Coronary artery (tissue), 2 donors: ENCODE measurements at regions not wholly inside any gene's neighbourhood (a gene's known extent, or its start where the extent isn't known, plus 50 kb on each side); places are given as distances from the start of the nearest gene placed in this dataset.
"Not testable (repeated sequence)": the region's sequence is repeated elsewhere in the genome, so short reads cannot be mapped to it uniquely, and the experiment has no call there.

Source experiments
- DNase-seq: peaks from one replicate; pipeline ENCODE4 v3.0.0-alpha.2; 2017; ENCODE audit warnings: low spot score
- H3K27ac ChIP-seq, 2 donors: fragments of 200-600 bp; sonication (generic); one replicate each; pipeline ENCODE4 v1.5.1; 2016 to 2019
- H3K4me3 ChIP-seq: fragments of 200-600 bp; sonication (generic); 2 replicates; pipeline ENCODE4 v1.5.1; 2016; ENCODE audit warnings: mild to moderate bottlenecking, moderate library complexity
- CTCF ChIP-seq: fragments of 200-600 bp; sonication (generic); IDR thresholded peaks from one replicate; pipeline ENCODE4 v1.5.1; 2019; ENCODE audit warnings: antibody characterized with exemption

DNA sequence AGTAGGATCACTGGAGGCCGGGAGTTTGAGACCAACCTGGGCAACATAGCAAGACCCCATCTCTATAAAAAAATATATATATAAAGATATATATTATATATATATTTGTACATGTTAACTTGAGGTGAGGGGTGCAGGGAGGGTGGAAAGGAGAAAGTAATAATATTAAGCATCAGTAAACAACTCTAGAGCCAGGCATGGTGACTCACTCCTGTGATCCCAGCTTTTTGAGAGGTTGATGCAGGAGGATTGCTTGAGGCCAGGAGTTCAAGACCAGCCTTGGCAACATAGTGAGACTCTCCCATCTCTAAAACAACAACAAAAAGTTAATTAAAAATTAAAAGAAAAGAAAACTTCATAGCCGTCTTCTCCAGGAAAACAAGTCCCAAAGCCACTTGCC, 61.7 kb upstream of the SMURF2 start:
- H3K4me3 ChIP-seq = no peak overlapping the region
- no peak for DNase-seq
- TF ChIP-seq CTCF = no peak
- H3K27ac ChIP-seq = no peak overlapping the region

GRCh38 chr17:64721556-64721955, 59.4 kb upstream of the SMURF2 start:
- H3K4me3 ChIP-seq, DNase-seq, H3K27ac ChIP-seq: not testable (repeated sequence)

DNA sequence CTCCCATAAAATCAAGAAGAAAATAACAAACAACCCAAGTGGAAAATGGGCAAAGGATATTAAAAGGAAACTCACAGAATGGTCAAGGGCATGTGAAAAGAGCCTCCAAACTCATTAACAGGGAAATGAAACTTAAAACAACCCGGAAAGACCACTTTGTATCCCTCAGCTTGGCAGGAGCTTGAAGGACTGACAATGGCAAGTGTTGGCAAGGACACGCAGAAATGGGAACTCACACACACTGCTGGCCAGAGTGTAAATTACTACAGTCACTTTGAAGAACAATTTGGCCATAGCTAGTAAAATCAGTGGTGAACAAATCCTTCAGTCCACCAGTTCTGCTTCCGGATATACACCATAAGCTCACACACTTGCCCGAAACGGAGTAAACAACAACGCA, 58.1 kb upstream of the SMURF2 start:
- not testable (repeated sequence) for H3K27ac ChIP-seq

DNA sequence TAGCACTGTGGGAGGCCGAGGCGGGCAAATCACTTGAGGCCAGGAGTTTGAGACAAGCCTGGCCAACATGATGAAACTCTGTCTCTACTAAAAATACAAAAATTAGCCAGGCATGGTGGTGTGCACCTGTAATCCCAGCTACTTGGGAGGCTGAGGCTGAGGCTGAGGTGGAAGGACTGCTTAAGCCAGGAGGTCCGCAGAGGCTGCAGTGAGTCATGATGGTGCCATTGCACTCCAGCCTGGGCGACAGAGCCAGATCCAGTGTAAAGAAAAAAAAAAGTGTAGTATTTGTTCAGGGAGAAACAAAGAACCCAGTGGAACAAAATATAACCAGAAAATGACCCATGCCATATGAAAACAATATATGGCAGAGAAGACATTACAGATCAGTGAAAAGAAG, 57.4 kb upstream of the SMURF2 start:
- H3K4me3 ChIP-seq, H3K27ac ChIP-seq, DNase-seq: not testable (repeated sequence)

More for the DNA sequence above, 58.1 kb upstream of the SMURF2 start:
- not testable (repeated sequence) for H3K4me3 ChIP-seq, DNase-seq

- not testable (repeated sequence) for H3K27ac ChIP-seq, H3K4me3 ChIP-seq, DNase-seq
Measured at GRCh38 chr17:64718816-64719215, 56.7 kb upstream of the SMURF2 start.

DNA sequence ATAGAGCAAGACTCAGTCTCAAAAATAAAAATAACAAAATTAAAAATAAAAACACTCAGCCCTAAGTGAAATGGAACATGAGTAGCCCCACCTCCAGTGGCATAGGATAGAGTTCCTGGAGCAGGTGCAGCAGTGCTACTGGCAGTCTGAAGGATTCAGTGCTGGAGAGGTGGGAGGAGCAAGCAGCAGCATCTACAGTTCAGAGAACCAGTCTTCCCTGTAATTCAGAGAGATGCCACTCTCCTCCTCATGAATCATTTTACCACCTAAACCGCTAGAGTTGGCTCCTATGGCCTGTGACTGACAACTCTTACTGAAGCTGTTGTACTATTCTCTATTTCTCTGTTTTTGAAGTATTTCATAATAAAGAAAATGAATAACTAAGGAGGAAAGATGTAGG, 56.0 kb upstream of the SMURF2 start:
- TF ChIP-seq CTCF = no peak
- DNase-seq = no peak
- no peak overlapping the region for H3K4me3 ChIP-seq

GRCh38 chr17:64716496-64716895, 54.4 kb upstream of the SMURF2 start:
- not testable (repeated sequence) for DNase-seq, H3K27ac ChIP-seq, H3K4me3 ChIP-seq

More for the DNA sequence above, 56.0 kb upstream of the SMURF2 start:
- H3K27ac ChIP-seq = no peak overlapping the region

DNA sequence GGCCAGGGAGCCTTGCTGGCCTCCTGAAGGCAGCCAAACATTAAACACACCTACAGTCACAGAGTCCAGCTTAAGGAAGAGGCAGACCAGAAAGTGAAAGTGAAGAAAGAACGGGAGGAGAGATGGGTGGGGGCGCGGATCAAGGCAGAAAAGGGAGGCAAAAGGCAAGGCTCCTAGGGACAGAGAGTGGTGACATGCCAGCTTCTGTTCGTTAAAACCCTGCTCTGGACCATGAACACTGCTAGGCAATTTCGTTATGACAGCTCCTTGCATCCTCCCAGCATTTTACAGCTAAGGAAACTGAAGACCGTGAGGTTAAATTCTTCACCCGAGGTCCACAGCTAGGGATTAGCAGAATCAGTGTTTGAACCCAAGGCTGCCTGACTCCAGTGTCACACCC, 51.7 kb upstream of the SMURF2 start:
- not testable (repeated sequence) for DNase-seq
- Histone ChIP-seq H3K27ac (peak overlapping the region in 1 of 2 donors; percentile 7), H3K4me3 (peak overlapping the region; percentile 59)

DNA sequence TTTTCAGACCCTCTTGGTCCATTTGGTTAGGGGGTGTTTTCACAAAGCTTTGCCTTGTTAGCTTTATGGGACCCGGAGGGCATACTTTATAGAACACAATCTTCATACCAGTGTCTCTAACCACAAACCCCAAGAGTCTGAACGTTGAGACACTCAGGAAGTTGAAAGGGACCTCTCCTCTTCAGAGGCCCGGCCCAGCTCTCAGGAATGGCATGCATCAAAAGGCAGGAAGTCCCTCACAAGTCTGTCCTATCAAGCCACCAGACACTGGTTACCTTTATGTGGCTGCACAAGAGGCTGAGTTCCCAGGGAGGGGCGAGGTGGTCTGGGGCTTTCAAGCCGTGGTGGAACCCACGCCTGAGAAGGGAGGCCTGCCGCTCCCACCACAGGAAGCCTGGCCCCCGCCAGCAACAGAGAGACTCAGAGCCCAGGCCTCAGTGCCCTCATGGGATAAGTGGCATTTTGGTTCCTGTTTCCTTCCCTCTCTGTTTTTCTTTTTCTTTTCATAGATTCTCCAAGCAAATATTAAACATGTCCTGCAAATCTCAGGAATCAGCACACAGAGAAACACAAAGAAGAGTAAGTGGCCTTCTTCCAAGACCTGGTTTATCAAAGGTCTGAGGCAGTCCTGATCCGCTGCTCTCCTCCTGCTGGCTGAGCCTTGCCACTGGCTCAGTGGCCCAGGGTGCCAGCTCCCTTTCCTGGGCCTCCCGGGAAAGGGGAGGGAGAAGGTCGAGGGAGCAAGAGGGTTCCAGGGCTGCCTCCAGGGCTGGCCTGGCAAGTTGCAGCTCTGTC, 50.6 kb upstream of the SMURF2 start:
- H3K27ac ChIP-seq, H3K4me3 ChIP-seq: not testable (repeated sequence)

More for the DNA sequence above, 50.6 kb upstream of the SMURF2 start:
- not testable (repeated sequence) for DNase-seq
